ENCODE measurements at regions not wholly inside any gene's neighbourhood (a gene's known extent, or its start where the extent isn't known, plus 50 kb on each side); places are given as distances from the start of the nearest gene placed in this dataset.

DNA sequence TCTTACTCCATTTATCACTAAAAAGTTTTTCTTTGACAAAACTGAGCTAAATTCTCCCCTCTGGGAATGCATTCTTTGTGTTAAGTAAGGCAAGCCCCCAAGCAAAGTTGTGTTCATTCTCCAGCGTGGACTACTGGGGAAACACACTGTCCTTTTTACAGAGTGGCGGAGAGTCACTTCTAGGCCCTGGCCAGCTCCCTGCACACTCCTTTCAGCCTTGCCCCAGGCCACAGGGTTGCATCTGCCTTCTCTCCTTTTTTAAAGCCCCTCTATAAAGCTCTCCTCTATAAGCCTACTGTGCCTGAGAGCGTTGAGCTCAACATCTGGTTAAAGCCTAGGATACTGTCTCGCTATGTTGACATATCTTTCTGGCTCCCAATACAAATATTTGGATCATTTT is 803.4 kb downstream of the PCDH17 start:
- TF ChIP-seq ZNF274 (IDR thresholded peaks at IDR 0.05; ENCODE audit: low read depth, low read length) (no peak), YY1 (IDR thresholded peaks at IDR 0.05; ENCODE audit: insufficient read depth, insufficient read length) (no peak), SUZ12 (IDR thresholded peaks at IDR 0.05; ENCODE audit: extremely low read depth, insufficient read depth, insufficient read length) (no peak)

Measured in NT2/D1 (cell line).